B cell (primary cell): ENCODE measurements at regions not wholly inside any gene's neighbourhood (a gene's known extent, or its start where the extent isn't known, plus 50 kb on each side); places are given as distances from the start of the nearest gene placed in this dataset.

Experiments used
- ATAC-seq: fragments of 200-7000 bp; cut with Tn5 transposase; one replicate; pipeline ENCODE4 v1.10.0; 2021; ENCODE audit warnings: low read depth, mild to moderate bottlenecking, moderate number of reproducible peaks, moderate library complexity
- CTCF ChIA-PET: fragments of 350-600 bp; sonication (Branson Sonifier 250); formaldehyde crosslinking; loops from one replicate; lab custom pipeline; 2021; ENCODE audit warnings: antibody characterized with exemption, inconsistent platforms; lab: Charles Lee
- POLR2A ChIA-PET: fragments of 350-600 bp; sonication (Branson Sonifier 250); formaldehyde crosslinking; loops from one replicate; lab custom pipeline; 2021; ENCODE audit warnings: antibody characterized with exemption; lab: Charles Lee
- DNase-seq: peaks from one replicate; pipeline ENCODE4 v3.0.0; 2013
- H2AFZ ChIP-seq: 2 replicates; pipeline ENCODE4 v1.6.1; 2012; ENCODE audit warnings: mild to moderate bottlenecking, low read depth, low read length; ENCODE audit not compliant: insufficient read depth, poor library complexity, severe bottlenecking
- H3K27ac ChIP-seq, 2 donors: 1 replicate in 1 of 2; 2 replicates in 1 of 2; pipeline ENCODE4 v1.5.1; 2012 to 2013; ENCODE audit warnings: low read length in 2 of 2, mild to moderate bottlenecking in 2 of 2, moderate library complexity in 1 of 2
- H3K27me3 ChIP-seq, 4 experiments: fragments of 200-600 bp in 1 of 4; sonication (generic) in 1 of 4; replicated peaks in 1 of 4; 1 replicate in 2 of 4; 2 replicates in 2 of 4; pipeline versions ENCODE4 v1.6.1 to v1.7.0; 2013 to 2016; ENCODE audit warnings: low read length in 3 of 4, mild to moderate bottlenecking in 2 of 4, mixed read lengths in 1 of 4, moderate library complexity in 1 of 4; ENCODE audit not compliant: insufficient read depth in 4 of 4, control insufficient read depth in 3 of 4; ENCODE audit errors: control extremely low read depth in 1 of 4
- H3K36me3 ChIP-seq, 2 experiments: replicated peaks in 1 of 2; 1 replicate in 1 of 2; 2 replicates in 1 of 2; pipeline versions ENCODE4 v1.6.1 to v1.7.1; 2013; ENCODE audit warnings: low read length in 1 of 2; ENCODE audit not compliant: insufficient read depth in 2 of 2, control insufficient read depth in 1 of 2; ENCODE audit errors: control extremely low read depth in 1 of 2, extremely low read depth in 1 of 2
- H3K4me1 ChIP-seq, 2 donors: fragments of 200-600 bp in 1 of 2; sonication (generic) in 1 of 2; 1 replicate in 1 of 2; 2 replicates in 1 of 2; pipeline versions ENCODE4 v1.5.1 to v1.6.1; 2013 to 2017; ENCODE audit warnings: low read length in 2 of 2; ENCODE audit not compliant: control insufficient read depth in 2 of 2, insufficient read depth in 2 of 2
- H3K4me2 ChIP-seq: replicated peaks from 2 replicates; pipeline ENCODE3; 2012; ENCODE audit warnings: mild to moderate bottlenecking, low read depth, low read length; ENCODE audit not compliant: poor library complexity, severe bottlenecking
- H3K4me3 ChIP-seq, 5 experiments: fragments of 200-600 bp in 1 of 5; sonication (generic) in 1 of 5; 1 replicate in 3 of 5; 2 replicates in 2 of 5; pipeline versions ENCODE4 v1.5.1 to v1.7.0; 2011 to 2016; ENCODE audit warnings: low read length in 4 of 5, mild to moderate bottlenecking in 4 of 5, low read depth in 2 of 5, control low read depth in 1 of 5, moderate library complexity in 1 of 5; ENCODE audit not compliant: insufficient read depth in 1 of 5; ENCODE audit errors: control extremely low read depth in 1 of 5, extremely low read depth in 1 of 5
- H3K79me2 ChIP-seq: fragments of 200-600 bp; sonication (generic); one replicate; pipeline ENCODE4 v1.6.0; 2016; ENCODE audit warnings: low read length; ENCODE audit not compliant: control insufficient read depth, insufficient read depth
- H3K9ac ChIP-seq: fragments of 200-600 bp; sonication (generic); 2 replicates; pipeline ENCODE4 v1.6.1; 2017; ENCODE audit warnings: mild to moderate bottlenecking, low read length, moderate library complexity
- H3K9me3 ChIP-seq, 3 donors: one replicate each; pipeline versions ENCODE4 v1.6.1 to v1.7.1; 2013; ENCODE audit warnings: low read length in 2 of 3; ENCODE audit not compliant: control insufficient read depth in 2 of 3, insufficient read depth in 1 of 3; ENCODE audit errors: control extremely low read depth in 1 of 3
- H4K20me1 ChIP-seq: 2 replicates; pipeline ENCODE4 v1.6.0; 2012; ENCODE audit warnings: mild to moderate bottlenecking, low read length; ENCODE audit not compliant: insufficient read depth, control insufficient read depth, poor library complexity, severe bottlenecking
- H3K27ac Mint-ChIP-seq: one replicate; pipeline ENCODE4 v1.8.0; 2021; ENCODE audit warnings: mixed read lengths
- H3K27me3 Mint-ChIP-seq: one replicate; pipeline ENCODE4 v1.8.0; 2021; ENCODE audit warnings: mixed read lengths
- H3K4me1 Mint-ChIP-seq: one replicate; pipeline ENCODE4 v1.8.0; 2021; ENCODE audit warnings: mixed read lengths
- H3K4me3 Mint-ChIP-seq: one replicate; pipeline ENCODE4 v1.8.0; 2021; ENCODE audit warnings: mixed read lengths
- H3K9me3 Mint-ChIP-seq: one replicate; pipeline ENCODE4 v1.8.0; 2022; ENCODE audit warnings: mixed read lengths; ENCODE audit not compliant: insufficient read depth
- EZH2 ChIP-seq: IDR thresholded peaks from 2 replicates; pipeline ENCODE4 v1.6.1; 2012; ENCODE audit warnings: borderline replicate concordance, low read depth, mild to moderate bottlenecking, moderate library complexity, low read length; ENCODE audit not compliant: insufficient read depth, poor library complexity, severe bottlenecking
- WGBS: methylation state at CpG from one replicate; pipeline ENCODE4 v1.1.5; 2013; ENCODE audit warnings: missing lambda C conversion rate; ENCODE audit not compliant: insufficient coverage; 5-methylcytosine and 5-hydroxymethylcytosine counted together
- intact Hi-C: fragments of 100-400 bp; cut with micrococcal nuclease; formaldehyde crosslinking; loops from one replicate; pipeline ENCODE4 v1.10.0; 2022
- TF ChIP-seq, protein P1 (sequence below): fragments of 200-600 bp; IDR thresholded peaks from one replicate; pipeline ENCODE4 v1.8.0; 2022; ENCODE audit warnings: antibody characterized with exemption, mild to moderate bottlenecking

DNA sequence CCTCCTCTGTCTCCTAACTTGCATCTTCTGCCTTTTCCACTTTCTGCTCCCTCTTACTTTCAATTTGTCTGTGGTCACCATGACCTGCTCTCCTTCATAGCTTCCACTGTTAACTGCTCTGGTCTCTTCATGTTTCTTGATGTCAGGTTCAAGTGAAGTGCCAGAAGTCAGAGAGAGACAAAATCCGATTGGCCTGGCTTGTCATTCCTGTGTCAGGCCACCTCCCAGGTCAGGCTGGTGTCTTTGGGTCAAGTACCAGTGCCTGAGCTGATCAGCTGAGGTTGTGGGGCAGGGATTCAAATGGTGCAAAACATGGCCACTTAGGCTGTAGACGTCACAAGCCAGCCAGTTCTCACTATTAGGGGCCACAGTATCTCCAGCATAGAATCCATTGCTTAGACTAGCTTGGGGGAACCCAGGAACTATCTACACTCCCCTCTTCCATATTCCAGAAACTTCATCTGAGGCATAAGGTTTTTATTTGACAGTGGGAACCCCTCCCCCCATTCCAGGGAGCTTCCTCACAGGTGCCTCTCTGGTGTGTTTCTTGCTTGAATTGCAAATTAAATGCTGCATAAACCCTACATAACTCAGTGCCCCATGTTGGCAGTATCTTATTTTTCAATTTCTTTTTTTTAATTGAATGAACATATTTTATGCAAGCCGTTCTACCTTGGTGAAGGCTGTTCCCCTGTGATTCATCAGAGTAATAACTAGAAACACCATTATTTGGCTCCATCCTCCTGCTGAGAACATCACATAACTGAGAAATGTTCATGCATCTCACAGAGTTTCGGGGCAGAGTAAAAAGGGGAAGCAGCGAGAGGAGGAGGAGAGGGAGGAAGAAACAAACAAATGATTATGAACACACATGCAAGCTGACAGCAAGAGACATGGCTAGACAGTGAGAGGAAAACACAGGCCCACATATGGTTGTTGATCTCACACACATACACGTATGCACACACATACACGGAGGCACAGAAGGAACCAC lies 175.8 kb downstream of the TLE3 start:
- TF ChIP-seq, protein P1, sequence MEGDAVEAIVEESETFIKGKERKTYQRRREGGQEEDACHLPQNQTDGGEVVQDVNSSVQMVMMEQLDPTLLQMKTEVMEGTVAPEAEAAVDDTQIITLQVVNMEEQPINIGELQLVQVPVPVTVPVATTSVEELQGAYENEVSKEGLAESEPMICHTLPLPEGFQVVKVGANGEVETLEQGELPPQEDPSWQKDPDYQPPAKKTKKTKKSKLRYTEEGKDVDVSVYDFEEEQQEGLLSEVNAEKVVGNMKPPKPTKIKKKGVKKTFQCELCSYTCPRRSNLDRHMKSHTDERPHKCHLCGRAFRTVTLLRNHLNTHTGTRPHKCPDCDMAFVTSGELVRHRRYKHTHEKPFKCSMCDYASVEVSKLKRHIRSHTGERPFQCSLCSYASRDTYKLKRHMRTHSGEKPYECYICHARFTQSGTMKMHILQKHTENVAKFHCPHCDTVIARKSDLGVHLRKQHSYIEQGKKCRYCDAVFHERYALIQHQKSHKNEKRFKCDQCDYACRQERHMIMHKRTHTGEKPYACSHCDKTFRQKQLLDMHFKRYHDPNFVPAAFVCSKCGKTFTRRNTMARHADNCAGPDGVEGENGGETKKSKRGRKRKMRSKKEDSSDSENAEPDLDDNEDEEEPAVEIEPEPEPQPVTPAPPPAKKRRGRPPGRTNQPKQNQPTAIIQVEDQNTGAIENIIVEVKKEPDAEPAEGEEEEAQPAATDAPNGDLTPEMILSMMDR: no peak
- intact Hi-C loops: loop anchor here (5.0 kb wide), 2 partner anchors 40 to 45 kb away; no protein-coding TSS in a partner anchor
- DNase-seq (peak; percentile 52), ATAC-seq (peak; percentile 89)
- Histone ChIP-seq H3K9ac (no peak overlapping the region), H3K36me3 (no peaks in the 10 kb centered on the region), H3K4me1 (peaks cover 17 to 41% of the 10 kb centered on the region in 2 donors), H3K79me2 (no peaks in the 10 kb centered on the region), H3K4me2 (peak overlapping the region; percentile 24), H3K27ac (peak overlapping the region in 1 of 2 donors; percentile 34), H3K9me3 (peaks cover 7 to 11% (median 8%) of the 10 kb centered on the region in 3 donors), H2AFZ (no peak overlapping the region), H4K20me1 (no peaks in the 10 kb centered on the region), H3K4me3 (no peak overlapping the region), H3K27me3 (no peaks in the 10 kb centered on the region)
- H3K4me1 Mint-ChIP-seq: peaks cover 36% of the 10 kb centered on the region
- ChIA-PET CTCF (interaction anchor here (0.7 to 1.4 kb wide), 5 partner anchors 33 to 566 kb away, joined by 3 to 4 read pairs (median 3); no protein-coding TSS in a partner anchor), POLR2A (interaction anchor here (0.6 to 1.4 kb wide), 2 partner anchors 40 to 98 kb away, joined by 7 read pairs; no protein-coding TSS in a partner anchor)
- WGBS: 67% methylated on average over 3 of the region's 7 CpGs
- no peaks in the 10 kb centered on the region for H3K27me3 Mint-ChIP-seq
- H3K4me3 Mint-ChIP-seq: peak overlapping the region; percentile 5
- H3K27ac Mint-ChIP-seq: peak overlapping the region; percentile 69
- no peaks in the 10 kb centered on the region for H3K9me3 Mint-ChIP-seq

DNA sequence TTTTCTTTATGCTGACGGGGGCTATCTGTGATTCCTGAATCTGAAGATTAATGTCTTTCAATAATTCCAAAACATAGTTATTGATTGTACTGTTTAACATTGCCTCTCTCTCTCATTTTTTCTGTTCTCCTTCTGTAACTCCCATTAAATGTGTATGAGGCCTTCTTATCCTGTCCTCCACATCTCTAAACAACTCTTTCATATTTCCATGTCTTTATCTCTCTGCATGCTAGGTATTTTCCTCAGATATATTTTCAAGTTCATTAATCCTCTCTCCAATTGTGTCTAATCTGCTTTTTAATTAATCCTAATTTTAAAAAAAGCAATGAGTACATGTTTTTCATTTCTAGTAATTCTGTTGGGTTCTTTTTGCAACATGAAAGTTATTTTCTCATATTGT lies 173.2 kb downstream of the TLE3 start:
- Histone ChIP-seq H3K4me2 (no peak overlapping the region), H4K20me1 (no peaks in the 10 kb centered on the region), H3K27ac (no peak overlapping the region), H3K4me3 (no peak overlapping the region), H3K4me1 (peaks cover 17 to 37% of the 10 kb centered on the region in 2 donors), H2AFZ (no peak overlapping the region), H3K79me2 (no peaks in the 10 kb centered on the region), H3K9ac (no peak overlapping the region), H3K9me3 (peaks cover 7 to 11% (median 8%) of the 10 kb centered on the region in 3 donors), H3K27me3 (no peaks in the 10 kb centered on the region), H3K36me3 (no peaks in the 10 kb centered on the region)
- ChIA-PET CTCF (no interaction called here), POLR2A (no interaction called here)
- intact Hi-C loops: loop anchor here (5.0 kb wide), 2 partner anchors 42 to 43 kb away; no protein-coding TSS in a partner anchor
- no peak overlapping the region for H3K4me3 Mint-ChIP-seq
- no CpG with 5 or more reads among the region's 1 CpG for WGBS
- no peak for ATAC-seq
- H3K4me1 Mint-ChIP-seq: peaks cover 36% of the 10 kb centered on the region
- TF ChIP-seq, protein P1: no peak
- no peak for TF ChIP-seq EZH2
- H3K27ac Mint-ChIP-seq: no peak overlapping the region
- peaks cover under 1% of the 10 kb centered on the region for H3K27me3 Mint-ChIP-seq
- DNase-seq: no peak
- H3K9me3 Mint-ChIP-seq: no peaks in the 10 kb centered on the region
